LNCaP clone FGC (cell line): ENCODE measurements at regions not wholly inside any gene's neighbourhood (a gene's known extent, or its start where the extent isn't known, plus 50 kb on each side); places are given as distances from the start of the nearest gene placed in this dataset.
"Not testable (repeated sequence)": the region's sequence is repeated elsewhere in the genome, so short reads cannot be mapped to it uniquely, and the experiment has no call there.

ENCODE experiments used
- DNase-seq: peaks from one replicate; pipeline ENCODE4 v3.0.0-alpha.2; 2011; ENCODE audit warnings: low read depth
- H3K4me3 ChIP-seq: 2 replicates; pipeline ENCODE4 v1.5.1; 2011; ENCODE audit warnings: mild to moderate bottlenecking, low read depth, low read length, control low read depth
- TF ChIP-seq, protein P1 (sequence below): IDR thresholded peaks from 2 replicates; pipeline ENCODE4 v1.5.1; 2012; ENCODE audit warnings: mild to moderate bottlenecking; ENCODE audit not compliant: control insufficient read depth, insufficient read depth; ENCODE audit errors: extremely low read depth

GRCh38 chr21:28473530-28474220 lies 519.0 kb downstream of the LTN1 start:
- no peak overlapping the region for H3K4me3 ChIP-seq
- no peak for DNase-seq
- TF ChIP-seq, protein P1, sequence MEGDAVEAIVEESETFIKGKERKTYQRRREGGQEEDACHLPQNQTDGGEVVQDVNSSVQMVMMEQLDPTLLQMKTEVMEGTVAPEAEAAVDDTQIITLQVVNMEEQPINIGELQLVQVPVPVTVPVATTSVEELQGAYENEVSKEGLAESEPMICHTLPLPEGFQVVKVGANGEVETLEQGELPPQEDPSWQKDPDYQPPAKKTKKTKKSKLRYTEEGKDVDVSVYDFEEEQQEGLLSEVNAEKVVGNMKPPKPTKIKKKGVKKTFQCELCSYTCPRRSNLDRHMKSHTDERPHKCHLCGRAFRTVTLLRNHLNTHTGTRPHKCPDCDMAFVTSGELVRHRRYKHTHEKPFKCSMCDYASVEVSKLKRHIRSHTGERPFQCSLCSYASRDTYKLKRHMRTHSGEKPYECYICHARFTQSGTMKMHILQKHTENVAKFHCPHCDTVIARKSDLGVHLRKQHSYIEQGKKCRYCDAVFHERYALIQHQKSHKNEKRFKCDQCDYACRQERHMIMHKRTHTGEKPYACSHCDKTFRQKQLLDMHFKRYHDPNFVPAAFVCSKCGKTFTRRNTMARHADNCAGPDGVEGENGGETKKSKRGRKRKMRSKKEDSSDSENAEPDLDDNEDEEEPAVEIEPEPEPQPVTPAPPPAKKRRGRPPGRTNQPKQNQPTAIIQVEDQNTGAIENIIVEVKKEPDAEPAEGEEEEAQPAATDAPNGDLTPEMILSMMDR: no peak

DNA sequence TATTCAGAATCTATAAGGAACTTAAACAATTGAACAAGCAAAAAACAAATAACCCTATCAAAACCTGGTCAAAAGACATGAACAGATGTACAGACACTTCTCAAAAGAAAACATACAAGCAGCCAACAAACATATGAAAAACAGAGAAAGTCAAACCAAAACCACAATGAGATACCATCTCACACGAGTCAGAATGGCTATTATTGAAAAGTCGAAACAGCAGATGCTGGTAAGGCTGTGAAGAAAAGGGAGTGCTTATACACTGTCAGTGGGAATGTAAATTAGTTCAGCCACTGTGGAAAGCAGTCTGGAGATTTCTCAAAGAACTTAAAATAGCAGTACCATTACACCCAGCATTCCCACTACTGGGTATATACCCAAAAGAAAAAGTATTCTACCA lies 520.1 kb downstream of the LTN1 start:
- not testable (repeated sequence) for DNase-seq, H3K4me3 ChIP-seq

DNA sequence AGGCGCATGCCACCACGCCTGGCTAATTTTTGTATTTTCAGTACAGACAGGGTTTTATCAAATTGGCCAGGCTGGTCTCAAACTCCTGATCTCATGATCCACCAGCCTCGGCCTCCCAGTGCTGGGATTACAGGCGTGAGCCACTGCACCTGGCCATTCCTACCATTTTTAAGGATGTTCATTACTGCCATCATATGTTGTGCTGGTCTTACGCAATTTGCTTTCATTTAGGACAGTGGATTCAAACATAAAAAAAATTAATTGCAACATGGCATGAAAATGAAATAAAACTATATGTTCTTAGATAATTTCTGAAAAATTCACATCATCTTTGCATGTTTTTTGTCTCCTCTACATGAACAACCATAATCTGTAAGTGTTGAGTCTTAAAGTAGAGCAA lies 527.7 kb downstream of the LTN1 start:
- TF ChIP-seq, protein P1: no peak
- no peak overlapping the region for H3K4me3 ChIP-seq
- DNase-seq: no peak

DNA sequence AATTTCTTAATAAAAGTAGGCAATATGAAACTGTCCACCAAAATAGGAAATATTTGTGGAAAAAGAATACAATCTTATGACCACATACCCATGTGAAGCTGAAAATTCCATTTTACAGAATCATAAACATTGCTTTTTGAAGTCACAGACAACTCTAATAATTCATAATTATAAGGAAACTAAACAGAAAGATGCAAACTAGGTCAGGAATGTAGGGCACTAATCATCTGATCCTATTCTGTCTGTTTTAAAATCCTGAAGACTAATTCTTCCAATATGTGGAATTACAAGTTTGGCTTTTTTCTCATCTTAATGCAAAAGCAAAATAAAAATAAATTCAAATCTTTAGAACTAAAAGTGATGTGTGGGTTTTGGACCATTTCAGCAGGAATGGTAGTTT lies 528.6 kb downstream of the LTN1 start:
- TF ChIP-seq, protein P1: no peak
- no peak overlapping the region for H3K4me3 ChIP-seq
- DNase-seq: no peak

- TF ChIP-seq, protein P1: no peak
- no peak for DNase-seq
- H3K4me3 ChIP-seq: no peak overlapping the region
Measured at GRCh38 chr21:28459193-28459592, 533.5 kb downstream of the LTN1 start.

- H3K4me3 ChIP-seq: no peak overlapping the region
- DNase-seq: no peak
- TF ChIP-seq, protein P1: no peak
Measured at GRCh38 chr21:28458446-28458845, 534.2 kb downstream of the LTN1 start.

DNA sequence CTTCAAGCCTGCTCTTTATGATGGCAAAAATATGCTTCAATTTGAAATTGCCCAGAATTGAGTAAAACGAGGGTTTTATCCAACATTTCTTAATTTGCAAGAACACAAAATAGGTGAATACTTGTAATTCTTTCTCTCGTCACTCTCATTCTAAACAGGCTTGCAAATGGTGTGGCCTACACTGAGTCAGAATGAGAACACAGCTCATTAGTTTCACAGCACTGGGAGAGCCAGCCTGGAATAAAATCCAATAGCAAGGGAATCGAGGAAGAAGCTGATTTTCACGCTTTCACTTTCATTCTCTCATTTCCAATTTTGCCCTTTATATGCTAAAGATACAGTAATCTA lies 537.5 kb downstream of the LTN1 start:
- no peak for DNase-seq
- TF ChIP-seq, protein P1: no peak
- H3K4me3 ChIP-seq: no peak overlapping the region
